ENCODE measurements at regions not wholly inside any gene's neighbourhood (a gene's known extent, or its start where the extent isn't known, plus 50 kb on each side); places are given as distances from the start of the nearest gene placed in this dataset.

DNA sequence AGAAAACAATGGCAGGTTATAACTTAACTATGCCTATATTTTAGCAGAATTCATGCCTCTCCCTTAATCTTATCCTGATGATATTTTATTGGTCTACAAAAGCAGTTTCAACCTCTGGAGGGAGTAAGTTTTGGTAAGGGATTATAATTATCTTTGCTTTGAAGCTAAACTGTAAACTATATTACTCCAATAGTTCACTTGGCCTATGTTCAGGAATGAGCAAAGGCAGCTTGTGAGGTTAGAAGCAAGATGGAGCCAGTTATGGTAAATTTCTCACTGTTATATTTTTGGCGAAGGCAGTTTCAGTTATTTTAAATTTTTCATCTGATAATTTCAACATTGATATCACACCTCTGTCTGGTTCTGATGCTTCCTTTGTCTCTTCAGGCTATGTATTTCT is 192.5 kb upstream of the RGPD4 start:
- TF ChIP-seq, protein P1, sequence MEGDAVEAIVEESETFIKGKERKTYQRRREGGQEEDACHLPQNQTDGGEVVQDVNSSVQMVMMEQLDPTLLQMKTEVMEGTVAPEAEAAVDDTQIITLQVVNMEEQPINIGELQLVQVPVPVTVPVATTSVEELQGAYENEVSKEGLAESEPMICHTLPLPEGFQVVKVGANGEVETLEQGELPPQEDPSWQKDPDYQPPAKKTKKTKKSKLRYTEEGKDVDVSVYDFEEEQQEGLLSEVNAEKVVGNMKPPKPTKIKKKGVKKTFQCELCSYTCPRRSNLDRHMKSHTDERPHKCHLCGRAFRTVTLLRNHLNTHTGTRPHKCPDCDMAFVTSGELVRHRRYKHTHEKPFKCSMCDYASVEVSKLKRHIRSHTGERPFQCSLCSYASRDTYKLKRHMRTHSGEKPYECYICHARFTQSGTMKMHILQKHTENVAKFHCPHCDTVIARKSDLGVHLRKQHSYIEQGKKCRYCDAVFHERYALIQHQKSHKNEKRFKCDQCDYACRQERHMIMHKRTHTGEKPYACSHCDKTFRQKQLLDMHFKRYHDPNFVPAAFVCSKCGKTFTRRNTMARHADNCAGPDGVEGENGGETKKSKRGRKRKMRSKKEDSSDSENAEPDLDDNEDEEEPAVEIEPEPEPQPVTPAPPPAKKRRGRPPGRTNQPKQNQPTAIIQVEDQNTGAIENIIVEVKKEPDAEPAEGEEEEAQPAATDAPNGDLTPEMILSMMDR (IDR thresholded peaks at IDR 0.05) = no peak
- TF ChIP-seq POLR2A (IDR thresholded peaks at IDR 0.05) = no peak
